Ureter (tissue), 1 donor: ENCODE measurements at regions not wholly inside any gene's neighbourhood (a gene's known extent, or its start where the extent isn't known, plus 50 kb on each side); places are given as distances from the start of the nearest gene placed in this dataset.

Source experiments
- DNase-seq: peaks from one replicate; pipeline ENCODE4 v3.0.0-alpha.2; 2020; ENCODE audit warnings: low spot score
- donor health status: DM: yes; HTN: yes; CAD: no.

- DNase-seq, result no peak
Measured at GRCh38 chr6:106035655-106036054, 50.5 kb upstream of the PRDM1 start.

- no peak for DNase-seq
Measured at GRCh38 chr6:106033806-106034205, 52.3 kb upstream of the PRDM1 start.

- no peak for DNase-seq
Measured at GRCh38 chr6:106027758-106028157, 58.4 kb upstream of the PRDM1 start.

GRCh38 chr6:106026748-106027715 is 59.1 kb upstream of the PRDM1 start:
- DNase-seq, result no peak

- no peak for DNase-seq
Measured at GRCh38 chr6:106025655-106026054, 60.5 kb upstream of the PRDM1 start.

GRCh38 chr6:106022801-106023200 is 63.3 kb upstream of the PRDM1 start:
- DNase-seq, result no peak

GRCh38 chr6:106017454-106017853 is 68.7 kb upstream of the PRDM1 start:
- no peak for DNase-seq

GRCh38 chr6:106014955-106015354 is 71.2 kb upstream of the PRDM1 start:
- no peak for DNase-seq

- DNase-seq, result no peak
Measured at GRCh38 chr6:106011476-106011875, 74.7 kb upstream of the PRDM1 start.

- DNase-seq, result no peak
Measured at GRCh38 chr6:106005954-106006353, 80.2 kb upstream of the PRDM1 start.

- DNase-seq, result no peak
Measured at GRCh38 chr6:106005013-106005412, 81.1 kb upstream of the PRDM1 start.

GRCh38 chr6:106003268-106003987 is 82.7 kb upstream of the PRDM1 start:
- DNase-seq, result no peak

- no peak for DNase-seq
Measured at GRCh38 chr6:106002005-106002404, 84.1 kb upstream of the PRDM1 start.

GRCh38 chr6:106000935-106001334 is 85.2 kb upstream of the PRDM1 start:
- DNase-seq, result no peak

GRCh38 chr6:105997482-105997881 is 88.7 kb upstream of the PRDM1 start:
- DNase-seq, result no peak

- DNase-seq, result no peak
Measured at GRCh38 chr6:105995391-105995865, 90.7 kb upstream of the PRDM1 start.

GRCh38 chr6:105994591-105995390 is 91.3 kb upstream of the PRDM1 start:
- peak; percentile 70 for DNase-seq

- no peak for DNase-seq
Measured at GRCh38 chr6:105994118-105994590, 92.0 kb upstream of the PRDM1 start.

GRCh38 chr6:105993341-105994117 is 92.6 kb upstream of the PRDM1 start:
- no peak for DNase-seq

- DNase-seq, result peak; percentile 88
Measured at GRCh38 chr6:105992315-105992961, 93.7 kb upstream of the PRDM1 start.
